Stimulated activated memory B cell treated with anti-CD40 and anti-IgM and Interleukin-4, amounts not matched to agents 10 μg/mL and 1 μg/mL and 100 μg/mL, for 72 hours (primary cell): ENCODE measurements at regions not wholly inside any gene's neighbourhood (a gene's known extent, or its start where the extent isn't known, plus 50 kb on each side); places are given as distances from the start of the nearest gene placed in this dataset.

Experiments
- ATAC-seq: fragments of 150-1000 bp; cut with Tn5 transposase; 2 replicates; pipeline ENCODE4 v1.10.0; 2021
- H3K27ac Mint-ChIP-seq: one replicate; pipeline ENCODE4 v1.8.0; 2022; ENCODE audit warnings: mild to moderate bottlenecking, mixed read lengths
- H3K27me3 Mint-ChIP-seq: one replicate; pipeline ENCODE4 v1.8.0; 2022; ENCODE audit warnings: mixed read lengths
- H3K36me3 Mint-ChIP-seq: one replicate; pipeline ENCODE4 v1.8.0; 2022; ENCODE audit warnings: mixed read lengths
- H3K4me1 Mint-ChIP-seq: one replicate; pipeline ENCODE4 v1.8.0; 2022; ENCODE audit warnings: mixed read lengths
- H3K4me3 Mint-ChIP-seq: one replicate; pipeline ENCODE4 v1.8.0; 2022; ENCODE audit warnings: mild to moderate bottlenecking, moderate library complexity, mixed read lengths
- H3K9me3 Mint-ChIP-seq: one replicate; pipeline ENCODE4 v1.8.0; 2022; ENCODE audit warnings: mixed read lengths

DNA sequence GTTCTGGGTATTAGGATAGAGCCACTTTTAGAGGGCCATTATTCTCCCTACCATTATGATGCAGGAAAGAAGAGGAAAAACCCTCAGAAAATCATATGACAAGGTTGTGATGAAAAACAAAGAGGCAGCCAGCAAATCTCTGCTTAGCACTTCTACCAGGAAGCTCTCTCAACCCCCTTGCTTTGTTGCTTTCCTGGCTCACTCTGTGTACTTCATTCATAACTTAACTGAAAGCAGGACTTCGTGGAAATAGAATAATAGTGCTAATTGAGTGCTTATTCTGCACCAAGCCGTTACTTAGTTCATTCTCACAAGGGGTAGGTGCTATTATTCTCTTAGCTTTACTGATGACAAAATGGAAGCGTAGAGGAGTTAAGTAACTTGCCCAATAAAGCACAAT is 354.1 kb downstream of the HRH4 start:
- Mint-ChIP-seq H3K27ac (no peak overlapping the region), H3K9me3 (peaks cover 7% of the 10 kb centered on the region), H3K4me1 (no peaks in the 10 kb centered on the region), H3K4me3 (no peak overlapping the region), H3K36me3 (no peaks in the 10 kb centered on the region), H3K27me3 (no peaks in the 10 kb centered on the region)
- ATAC-seq = no peak

- Mint-ChIP-seq H3K4me3 (no peak overlapping the region), H3K27me3 (no peaks in the 10 kb centered on the region), H3K9me3 (peaks cover 3% of the 10 kb centered on the region), H3K4me1 (no peaks in the 10 kb centered on the region), H3K36me3 (no peaks in the 10 kb centered on the region), H3K27ac (no peak overlapping the region)
- no peak for ATAC-seq
Measured at GRCh38 chr18:24817150-24817549, 356.7 kb downstream of the HRH4 start.

DNA sequence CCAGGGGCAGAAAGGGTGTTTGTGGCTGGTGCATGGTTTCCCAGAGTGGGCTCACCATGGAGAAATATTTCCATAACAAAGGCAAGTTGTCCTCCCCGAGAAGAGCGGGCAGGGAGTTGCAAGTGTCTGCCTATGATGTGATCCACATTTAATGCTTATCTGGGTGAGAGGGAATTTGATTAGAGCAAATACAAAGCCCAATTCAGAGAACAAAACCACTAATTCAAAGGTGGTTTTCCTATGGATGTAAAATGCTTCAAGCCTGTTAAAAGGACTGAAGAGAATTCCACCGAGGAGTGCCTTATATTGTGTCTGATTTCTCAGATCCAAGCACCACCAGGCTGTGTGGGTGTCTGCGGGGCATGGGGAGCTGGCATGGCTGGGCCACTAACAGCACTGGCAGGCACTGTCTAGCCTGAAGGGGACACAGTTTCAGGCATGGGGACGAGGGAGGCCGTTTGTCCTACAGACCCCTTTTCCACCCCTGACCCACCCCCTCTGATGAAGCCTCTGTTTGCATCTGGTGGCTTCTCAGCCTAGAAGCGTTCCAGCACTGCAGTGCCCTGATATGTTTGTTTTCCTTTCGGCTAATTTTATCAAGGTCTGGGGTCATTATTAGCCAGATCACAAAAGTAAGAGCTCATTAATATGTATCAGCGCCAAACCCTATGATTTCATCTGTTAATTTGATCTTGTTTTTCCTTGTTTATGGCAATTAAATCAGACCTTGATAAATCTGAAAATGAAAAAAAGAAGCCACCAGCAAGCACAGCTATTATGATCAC is 357.3 kb downstream of the HRH4 start:
- H3K36me3 Mint-ChIP-seq = no peaks in the 10 kb centered on the region
- no peak for ATAC-seq
- no peak overlapping the region for H3K4me3 Mint-ChIP-seq
- no peaks in the 10 kb centered on the region for H3K27me3 Mint-ChIP-seq
- peaks cover 3% of the 10 kb centered on the region for H3K9me3 Mint-ChIP-seq
- H3K27ac Mint-ChIP-seq = no peak overlapping the region
- H3K4me1 Mint-ChIP-seq = no peaks in the 10 kb centered on the region

- H3K4me3 Mint-ChIP-seq = no peak overlapping the region
- H3K27ac Mint-ChIP-seq = no peak overlapping the region
Measured at GRCh38 chr18:24818441-24818840, 358.0 kb downstream of the HRH4 start.

DNA sequence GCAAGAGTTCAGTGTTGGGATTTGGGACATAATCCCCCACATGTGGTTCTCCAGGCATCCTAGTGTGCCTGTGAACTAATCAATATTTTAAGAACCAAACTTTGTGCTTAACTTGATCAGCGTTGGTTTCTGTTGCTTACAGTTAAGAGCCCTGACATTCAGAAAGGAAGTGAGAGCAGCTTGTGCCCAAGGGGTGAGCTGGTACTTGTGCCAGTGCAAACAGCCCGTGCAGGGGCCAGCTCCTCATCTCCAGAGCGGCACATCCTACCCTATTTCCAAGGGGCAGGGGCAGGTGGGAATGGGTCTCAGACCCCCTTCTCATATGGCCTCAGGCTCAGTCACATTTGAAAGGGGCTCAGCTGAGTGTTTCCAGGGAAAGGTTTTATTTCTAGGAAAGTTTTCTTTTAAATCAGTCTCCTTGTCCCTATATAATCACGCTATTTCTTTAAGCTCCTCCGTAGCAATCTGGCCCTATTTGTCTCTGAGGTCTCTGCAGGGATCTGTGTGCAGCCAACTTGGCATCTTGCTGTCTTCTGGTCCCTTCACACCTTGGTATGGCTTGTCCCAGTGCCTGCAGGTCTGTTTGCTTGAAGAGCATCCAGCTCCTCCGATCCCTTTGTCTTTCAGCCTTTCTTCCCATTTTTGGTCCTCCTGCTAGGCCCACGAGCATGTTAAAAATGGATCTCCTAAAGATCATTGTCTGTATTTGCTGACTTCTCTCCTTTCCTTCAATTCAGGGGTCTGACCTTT is 358.9 kb downstream of the HRH4 start:
- Mint-ChIP-seq H3K9me3 (peaks cover under 1% of the 10 kb centered on the region), H3K36me3 (no peaks in the 10 kb centered on the region), H3K27me3 (no peaks in the 10 kb centered on the region), H3K27ac (no peak overlapping the region), H3K4me1 (no peaks in the 10 kb centered on the region), H3K4me3 (no peak overlapping the region)
- no peak for ATAC-seq

More at GRCh38 chr18:24818441-24818840, 358.0 kb downstream of the HRH4 start:
- Mint-ChIP-seq H3K4me1 (no peaks in the 10 kb centered on the region), H3K36me3 (no peaks in the 10 kb centered on the region), H3K9me3 (peaks cover 3% of the 10 kb centered on the region), H3K27me3 (no peaks in the 10 kb centered on the region)
- ATAC-seq = peak; percentile 18

DNA sequence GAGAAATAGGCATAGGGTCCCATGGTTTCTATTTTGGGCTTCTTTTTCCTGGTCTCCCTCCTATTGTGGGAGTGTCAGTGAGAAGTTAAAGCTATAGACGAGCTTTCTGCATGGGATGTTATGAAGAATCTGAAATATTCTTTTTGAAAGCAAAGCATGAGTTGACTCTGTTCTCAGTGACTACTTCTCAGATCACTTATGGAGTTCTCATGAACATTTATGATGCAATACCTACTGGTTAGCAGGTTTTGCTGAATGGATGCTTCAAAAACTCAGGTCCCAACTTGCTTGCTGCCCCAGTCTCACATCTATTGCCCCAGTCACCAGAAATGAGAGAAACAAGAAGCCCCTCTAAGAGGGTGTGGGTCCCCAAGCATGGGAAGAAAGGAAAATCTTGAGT is 365.0 kb downstream of the HRH4 start:
- Mint-ChIP-seq H3K4me1 (no peaks in the 10 kb centered on the region), H3K27ac (no peak overlapping the region), H3K36me3 (no peaks in the 10 kb centered on the region), H3K4me3 (no peak overlapping the region), H3K27me3 (no peaks in the 10 kb centered on the region), H3K9me3 (no peaks in the 10 kb centered on the region)
- no peak for ATAC-seq

DNA sequence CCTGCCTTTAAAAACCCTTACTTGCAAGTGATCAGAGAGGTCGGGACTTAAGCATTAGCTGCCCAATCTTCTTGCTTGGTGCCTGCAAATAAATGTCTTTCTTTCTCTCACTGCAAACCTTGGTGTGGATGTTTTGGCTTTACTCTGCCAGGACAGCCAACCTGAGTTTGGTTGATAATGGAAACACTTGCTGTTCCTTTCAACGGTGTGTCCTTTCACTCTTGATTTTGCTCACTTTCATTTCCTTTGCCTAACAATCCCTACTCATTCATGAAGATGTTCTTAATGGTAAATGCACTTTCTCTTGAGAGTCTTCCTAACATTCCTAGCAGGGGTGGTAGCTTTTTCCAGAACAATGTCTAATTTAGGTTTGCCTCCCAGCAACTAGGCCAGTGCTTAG is 366.2 kb downstream of the HRH4 start:
- no peak overlapping the region for H3K27ac Mint-ChIP-seq
- no peaks in the 10 kb centered on the region for H3K27me3 Mint-ChIP-seq
- ATAC-seq = no peak
- H3K4me1 Mint-ChIP-seq = no peaks in the 10 kb centered on the region
- H3K9me3 Mint-ChIP-seq = no peaks in the 10 kb centered on the region
- no peak overlapping the region for H3K4me3 Mint-ChIP-seq
- no peaks in the 10 kb centered on the region for H3K36me3 Mint-ChIP-seq

- H3K9me3 Mint-ChIP-seq = no peaks in the 10 kb centered on the region
- H3K27ac Mint-ChIP-seq = no peak overlapping the region
- ATAC-seq = no peak
Measured at GRCh38 chr18:24827501-24827900, 367.1 kb downstream of the HRH4 start.

GRCh38 chr18:24831081-24831480 is 370.6 kb downstream of the HRH4 start:
- Mint-ChIP-seq H3K27me3 (no peaks in the 10 kb centered on the region), H3K36me3 (no peaks in the 10 kb centered on the region), H3K4me3 (no peak overlapping the region), H3K9me3 (no peaks in the 10 kb centered on the region), H3K27ac (no peak overlapping the region), H3K4me1 (no peaks in the 10 kb centered on the region)
- ATAC-seq = no peak

More at GRCh38 chr18:24827501-24827900, 367.1 kb downstream of the HRH4 start:
- Mint-ChIP-seq H3K27me3 (no peaks in the 10 kb centered on the region), H3K4me1 (no peaks in the 10 kb centered on the region), H3K36me3 (no peaks in the 10 kb centered on the region), H3K4me3 (no peak overlapping the region)

GRCh38 chr18:24831871-24832665 is 371.6 kb downstream of the HRH4 start:
- H3K9me3 Mint-ChIP-seq = no peaks in the 10 kb centered on the region
- H3K27me3 Mint-ChIP-seq = no peaks in the 10 kb centered on the region
- no peaks in the 10 kb centered on the region for H3K36me3 Mint-ChIP-seq
- H3K4me3 Mint-ChIP-seq = no peak overlapping the region
- H3K27ac Mint-ChIP-seq = no peak overlapping the region
- no peak for ATAC-seq
- no peaks in the 10 kb centered on the region for H3K4me1 Mint-ChIP-seq

- H3K4me1 Mint-ChIP-seq = no peaks in the 10 kb centered on the region
- no peak overlapping the region for H3K27ac Mint-ChIP-seq
- H3K36me3 Mint-ChIP-seq = no peaks in the 10 kb centered on the region
- peaks cover 3% of the 10 kb centered on the region for H3K9me3 Mint-ChIP-seq
- no peak for ATAC-seq
- H3K27me3 Mint-ChIP-seq = no peaks in the 10 kb centered on the region
- H3K4me3 Mint-ChIP-seq = no peak overlapping the region
Measured at GRCh38 chr18:24835751-24836150, 375.3 kb downstream of the HRH4 start.

GRCh38 chr18:24837066-24837465 is 376.6 kb downstream of the HRH4 start:
- Mint-ChIP-seq H3K9me3 (peaks cover 3% of the 10 kb centered on the region), H3K27me3 (no peaks in the 10 kb centered on the region), H3K4me1 (no peaks in the 10 kb centered on the region), H3K27ac (no peak overlapping the region), H3K4me3 (no peak overlapping the region), H3K36me3 (no peaks in the 10 kb centered on the region)
- no peak for ATAC-seq

DNA sequence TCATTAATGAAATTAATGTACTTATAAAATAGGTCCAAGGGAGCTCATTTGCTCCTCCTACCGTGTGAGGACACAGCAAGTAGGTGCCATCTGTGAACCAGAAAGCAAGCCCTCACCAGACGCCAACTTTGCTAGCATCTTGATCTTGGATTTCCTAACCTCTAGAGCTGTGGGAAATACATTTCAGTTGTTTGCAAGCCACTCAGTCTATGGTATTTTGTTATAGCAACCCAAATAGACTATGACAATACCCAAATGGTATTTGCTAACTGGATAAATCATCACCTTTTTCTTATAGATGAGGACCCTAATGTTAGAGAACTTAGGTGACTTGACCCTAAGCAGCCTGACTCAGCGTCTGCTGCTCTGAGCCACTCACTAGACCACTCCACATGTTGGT is 379.6 kb downstream of the HRH4 start:
- no peak overlapping the region for H3K27ac Mint-ChIP-seq
- H3K4me1 Mint-ChIP-seq = no peaks in the 10 kb centered on the region
- H3K36me3 Mint-ChIP-seq = no peaks in the 10 kb centered on the region
- no peaks in the 10 kb centered on the region for H3K27me3 Mint-ChIP-seq
- ATAC-seq = no peak
- no peak overlapping the region for H3K4me3 Mint-ChIP-seq
- H3K9me3 Mint-ChIP-seq = peaks cover 3% of the 10 kb centered on the region

DNA sequence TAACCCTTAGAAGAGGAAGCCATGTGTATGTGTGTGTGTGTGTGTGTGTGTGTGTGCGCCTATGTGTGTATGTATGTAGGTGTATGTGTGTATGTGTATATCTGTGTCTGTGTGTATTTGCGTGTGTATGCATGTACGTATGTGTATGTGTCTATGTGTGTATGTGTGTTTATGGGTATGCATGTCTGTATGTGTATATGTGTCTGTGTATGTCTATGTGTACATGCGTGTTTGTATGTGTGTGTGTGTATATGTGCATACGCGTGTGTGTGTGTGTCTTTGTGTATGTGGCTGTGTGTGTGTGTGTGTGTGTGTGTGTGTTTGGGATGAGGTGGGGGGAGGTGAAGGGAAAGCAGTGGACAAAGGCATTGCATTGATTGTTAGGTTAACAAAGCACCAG is 380.2 kb downstream of the HRH4 start:
- peak; percentile 10 for ATAC-seq
- Mint-ChIP-seq H3K27me3 (no peaks in the 10 kb centered on the region), H3K27ac (no peak overlapping the region), H3K4me3 (no peak overlapping the region), H3K4me1 (no peaks in the 10 kb centered on the region), H3K36me3 (no peaks in the 10 kb centered on the region), H3K9me3 (peaks cover 3% of the 10 kb centered on the region)

- Mint-ChIP-seq H3K9me3 (peaks cover 3% of the 10 kb centered on the region), H3K36me3 (no peaks in the 10 kb centered on the region), H3K4me3 (no peak overlapping the region), H3K27ac (no peak overlapping the region), H3K27me3 (no peaks in the 10 kb centered on the region), H3K4me1 (no peaks in the 10 kb centered on the region)
- ATAC-seq = no peak
Measured at GRCh38 chr18:24841536-24841935, 381.1 kb downstream of the HRH4 start.
